ENCODE measurements at regions not wholly inside any gene's neighbourhood (a gene's known extent, or its start where the extent isn't known, plus 50 kb on each side); places are given as distances from the start of the nearest gene placed in this dataset.

DNA sequence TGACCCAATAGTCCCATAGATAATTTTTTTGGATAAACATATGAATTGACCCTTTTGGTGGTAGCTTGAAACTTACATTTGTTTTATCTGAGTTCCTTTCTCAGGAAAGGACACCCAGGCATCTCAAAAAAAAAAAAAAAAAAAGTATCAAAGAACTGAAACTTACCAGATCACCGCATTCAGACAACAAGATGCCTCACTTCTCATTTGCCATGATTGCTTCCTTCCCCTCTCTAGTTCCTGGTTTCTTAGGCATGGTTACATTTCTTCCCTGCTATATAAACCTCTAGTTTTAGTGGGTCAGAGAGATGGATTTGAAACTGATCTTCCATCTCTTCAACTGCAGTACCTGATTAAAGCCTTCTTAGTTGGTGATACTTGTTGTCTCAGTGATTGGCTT lies 240.1 kb downstream of the ACKR3 start:
- Histone ChIP-seq H3K4me3 (ENCODE audit: low read depth, low read length) (no peak overlapping the region), H3K27me3 (ENCODE audit: control insufficient read depth, insufficient read depth, low read length) (no peaks in the 10 kb centered on the region), H3K36me3 (ENCODE audit: control insufficient read depth, insufficient read depth, low read length) (no peaks in the 10 kb centered on the region), H3K9ac (ENCODE audit: low read depth, low read length) (no peak overlapping the region), H3K4me1 (ENCODE audit: control insufficient read depth, insufficient read depth, low read length) (no peaks in the 10 kb centered on the region), H3K9me3 (ENCODE audit: control insufficient read depth, insufficient read depth, low read length) (peaks cover 6% of the 10 kb centered on the region)

DNA sequence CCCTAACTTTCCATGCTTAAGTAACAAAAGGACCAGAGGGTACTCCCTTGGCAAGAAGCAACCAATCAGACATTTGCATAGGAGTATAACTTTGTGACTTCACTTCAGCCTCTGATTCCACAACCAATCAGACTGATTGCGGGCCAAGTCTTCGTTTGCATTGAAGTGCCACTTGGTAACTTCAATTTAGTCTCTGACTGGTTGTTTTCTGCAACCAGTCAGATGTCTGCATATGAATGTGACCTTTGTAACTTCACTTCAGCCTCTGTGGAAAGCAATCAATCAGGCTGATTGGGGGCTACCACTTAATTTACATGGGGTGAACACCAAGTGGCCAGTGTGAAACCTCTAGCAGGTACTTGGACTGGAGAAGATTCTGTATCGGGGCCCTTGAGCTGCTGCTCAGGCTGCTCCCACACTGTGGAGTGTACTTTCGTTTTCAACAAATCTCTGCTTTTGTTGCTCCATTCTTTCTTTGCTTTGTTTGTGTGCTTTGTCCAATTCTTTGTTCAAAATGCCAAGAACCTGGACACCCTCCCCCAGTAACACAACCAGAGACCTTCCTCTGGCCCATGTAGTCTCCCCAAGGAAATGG lies 241.5 kb downstream of the ACKR3 start:
- no peak overlapping the region for H3K9ac ChIP-seq (ENCODE audit: low read depth, low read length)
- H3K4me3 ChIP-seq (ENCODE audit: low read depth, low read length): no peak overlapping the region
- no peaks in the 10 kb centered on the region for H3K36me3 ChIP-seq (ENCODE audit: control insufficient read depth, insufficient read depth, low read length)
- H3K9me3 ChIP-seq (ENCODE audit: control insufficient read depth, insufficient read depth, low read length): peaks cover 6% of the 10 kb centered on the region
- H3K4me1 ChIP-seq (ENCODE audit: control insufficient read depth, insufficient read depth, low read length): no peaks in the 10 kb centered on the region
- no peaks in the 10 kb centered on the region for H3K27me3 ChIP-seq (ENCODE audit: control insufficient read depth, insufficient read depth, low read length)

DNA sequence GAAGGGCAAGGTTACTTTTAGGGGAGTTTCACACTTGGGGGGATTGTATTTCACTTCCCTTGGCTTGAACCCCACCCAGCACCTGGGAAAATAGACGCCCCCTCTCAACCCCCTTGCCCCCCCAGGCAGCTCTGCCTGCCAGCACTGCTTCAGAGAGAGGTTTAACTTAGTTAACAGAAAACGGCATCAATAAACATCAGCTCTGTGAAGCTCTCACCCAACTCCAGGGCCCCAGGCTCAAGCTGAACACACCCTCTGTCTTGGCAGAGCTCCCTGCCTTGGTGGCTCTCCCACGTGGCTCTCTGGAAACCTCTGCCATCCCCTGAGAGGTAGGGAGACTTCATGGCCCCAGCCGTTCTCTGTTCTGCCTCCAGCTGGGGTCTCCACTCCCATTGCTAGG lies 244.1 kb downstream of the ACKR3 start:
- Histone ChIP-seq H3K36me3 (ENCODE audit: control insufficient read depth, insufficient read depth, low read length) (no peaks in the 10 kb centered on the region), H3K27me3 (ENCODE audit: control insufficient read depth, insufficient read depth, low read length) (no peaks in the 10 kb centered on the region), H3K4me1 (ENCODE audit: control insufficient read depth, insufficient read depth, low read length) (no peaks in the 10 kb centered on the region), H3K9ac (ENCODE audit: low read depth, low read length) (no peak overlapping the region), H3K4me3 (ENCODE audit: low read depth, low read length) (no peak overlapping the region), H3K9me3 (ENCODE audit: control insufficient read depth, insufficient read depth, low read length) (peaks cover 6% of the 10 kb centered on the region)

DNA sequence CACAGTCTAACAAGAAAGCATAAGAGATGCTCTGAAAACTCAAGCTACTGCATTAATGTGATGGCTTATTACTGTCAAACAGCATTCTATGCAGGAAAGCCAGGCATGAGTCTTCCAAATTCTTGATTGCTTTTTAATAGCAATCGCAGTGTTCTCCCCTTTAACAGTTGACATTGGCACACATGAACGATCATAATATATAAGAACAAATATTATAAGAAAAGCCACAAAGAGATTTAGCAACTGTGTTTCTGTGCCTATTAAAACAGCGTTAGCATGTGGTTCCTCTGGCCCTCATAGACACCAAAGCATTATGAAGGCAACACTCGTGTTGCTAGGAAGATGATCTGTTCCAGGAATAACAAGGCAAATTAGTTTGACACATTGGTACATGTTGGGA lies 245.0 kb downstream of the ACKR3 start:
- peaks cover 4% of the 10 kb centered on the region for H3K9me3 ChIP-seq (ENCODE audit: control insufficient read depth, insufficient read depth, low read length)
- no peaks in the 10 kb centered on the region for H3K36me3 ChIP-seq (ENCODE audit: control insufficient read depth, insufficient read depth, low read length)
- H3K4me3 ChIP-seq (ENCODE audit: low read depth, low read length): no peak overlapping the region
- no peak overlapping the region for H3K9ac ChIP-seq (ENCODE audit: low read depth, low read length)
- H3K27me3 ChIP-seq (ENCODE audit: control insufficient read depth, insufficient read depth, low read length): no peaks in the 10 kb centered on the region
- no peaks in the 10 kb centered on the region for H3K4me1 ChIP-seq (ENCODE audit: control insufficient read depth, insufficient read depth, low read length)

DNA sequence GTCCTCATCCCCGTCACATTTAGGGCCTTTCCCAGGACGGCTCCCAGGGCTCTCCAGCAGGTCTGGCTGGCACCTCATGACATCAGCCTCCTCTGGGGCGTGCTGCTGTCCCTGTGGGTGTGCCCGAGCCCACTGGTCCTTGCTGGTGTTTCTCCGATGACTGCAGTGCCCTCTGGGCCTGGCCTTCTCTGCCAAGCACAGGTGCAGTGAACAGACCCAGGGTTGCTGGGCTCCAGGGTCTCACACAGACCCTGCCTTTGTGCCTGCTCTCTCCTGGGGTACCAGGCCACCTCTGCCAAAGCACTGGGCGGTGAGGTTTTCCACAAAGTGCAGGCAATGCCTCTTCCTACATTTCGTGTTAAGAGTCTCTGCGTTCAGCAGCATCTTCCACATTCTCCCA lies 246.1 kb downstream of the ACKR3 start:
- Histone ChIP-seq H3K36me3 (ENCODE audit: control insufficient read depth, insufficient read depth, low read length) (no peaks in the 10 kb centered on the region), H3K4me3 (ENCODE audit: low read depth, low read length) (no peak overlapping the region), H3K27me3 (ENCODE audit: control insufficient read depth, insufficient read depth, low read length) (no peaks in the 10 kb centered on the region), H3K4me1 (ENCODE audit: control insufficient read depth, insufficient read depth, low read length) (no peaks in the 10 kb centered on the region), H3K9ac (ENCODE audit: low read depth, low read length) (no peak overlapping the region), H3K9me3 (ENCODE audit: control insufficient read depth, insufficient read depth, low read length) (no peaks in the 10 kb centered on the region)

DNA sequence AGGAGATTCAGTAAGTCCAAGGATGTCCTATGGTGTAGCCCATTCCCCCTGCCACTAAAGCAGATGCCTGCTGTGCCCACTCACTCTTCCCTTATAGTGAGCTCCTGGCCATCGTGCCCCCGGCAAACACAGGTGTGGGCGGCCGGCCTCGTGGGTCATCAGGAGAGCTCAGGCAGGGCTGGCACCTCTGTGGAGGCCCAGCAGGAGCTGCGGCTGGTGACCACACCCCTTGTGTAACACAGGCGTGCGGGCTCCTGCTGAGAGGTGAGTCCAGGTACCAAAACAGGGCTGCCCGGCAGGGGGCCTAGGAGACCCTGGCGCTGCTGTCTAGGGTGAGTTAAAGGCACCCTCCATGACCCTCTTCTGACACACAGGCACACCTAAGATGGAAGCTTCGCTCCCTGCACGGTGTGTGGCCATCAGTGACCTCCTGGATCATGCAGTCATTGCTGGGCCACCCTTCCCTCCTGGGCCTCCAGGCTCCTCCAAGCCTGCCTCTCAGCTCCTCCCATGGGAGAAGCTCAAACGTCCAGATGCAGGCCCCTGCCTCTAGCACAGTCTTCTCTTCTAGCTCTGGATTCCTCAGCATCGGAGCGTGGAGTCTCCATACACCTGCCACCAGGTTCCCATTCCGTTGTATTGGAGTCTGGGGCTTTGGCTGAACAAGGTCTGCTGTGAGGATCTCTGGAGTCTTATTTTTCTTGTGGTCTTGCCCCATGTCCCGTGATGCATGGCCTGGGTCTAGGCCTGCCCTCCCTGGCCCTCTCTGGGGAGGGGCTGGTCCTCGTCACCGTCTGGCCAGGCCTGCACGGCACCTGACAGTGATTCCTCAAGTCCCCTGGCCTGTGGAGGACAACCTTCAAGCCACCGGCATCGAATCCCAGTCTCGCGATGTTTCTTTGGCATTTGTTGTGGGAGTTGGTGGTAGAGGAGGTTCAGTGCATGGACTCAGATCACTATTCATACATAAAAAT lies 246.9 kb downstream of the ACKR3 start:
- Histone ChIP-seq H3K27me3 (ENCODE audit: control insufficient read depth, insufficient read depth, low read length) (peaks cover 2% of the 10 kb centered on the region), H3K9me3 (ENCODE audit: control insufficient read depth, insufficient read depth, low read length) (no peaks in the 10 kb centered on the region), H3K9ac (ENCODE audit: low read depth, low read length) (no peak overlapping the region), H3K36me3 (ENCODE audit: control insufficient read depth, insufficient read depth, low read length) (no peaks in the 10 kb centered on the region), H3K4me3 (ENCODE audit: low read depth, low read length) (no peak overlapping the region), H3K4me1 (ENCODE audit: control insufficient read depth, insufficient read depth, low read length) (no peaks in the 10 kb centered on the region)

DNA sequence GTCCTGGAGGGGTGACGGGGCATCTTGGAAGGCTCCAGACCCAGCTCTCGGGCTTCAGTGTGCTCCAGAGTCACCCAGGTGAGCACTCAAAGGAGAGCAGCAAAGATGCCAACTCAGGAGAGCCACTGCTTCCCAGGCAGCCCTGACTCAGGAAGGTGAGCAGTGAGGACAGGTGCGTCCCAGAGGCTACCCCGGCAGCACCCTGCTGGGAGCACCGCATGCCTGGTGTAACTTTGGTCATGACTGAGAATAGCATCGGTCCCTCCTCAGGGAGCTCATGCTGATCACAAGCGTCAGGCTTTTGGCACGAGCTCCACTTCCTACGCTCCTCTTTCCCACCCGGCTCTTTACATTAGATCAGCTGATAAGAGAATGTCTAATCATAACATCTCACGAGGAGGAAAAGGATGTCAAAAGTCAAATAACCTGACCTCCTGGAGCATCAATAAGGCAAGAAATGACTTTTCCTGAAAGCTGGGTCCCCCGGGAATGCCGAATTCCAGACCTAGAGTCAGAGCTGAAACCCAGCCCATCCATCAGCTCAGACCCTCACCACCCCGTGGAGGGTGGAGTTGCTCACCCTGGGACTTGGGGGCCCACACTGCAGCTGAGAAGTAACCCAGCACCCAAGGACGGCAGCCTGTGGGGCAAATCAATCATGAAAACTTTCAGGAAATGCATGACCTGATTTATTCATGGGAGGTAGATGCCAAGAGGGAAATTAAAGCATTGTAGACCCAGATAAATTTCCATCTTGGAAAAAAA lies 248.8 kb downstream of the ACKR3 start:
- Histone ChIP-seq H3K4me1 (ENCODE audit: control insufficient read depth, insufficient read depth, low read length) (no peaks in the 10 kb centered on the region), H3K9me3 (ENCODE audit: control insufficient read depth, insufficient read depth, low read length) (no peaks in the 10 kb centered on the region), H3K4me3 (ENCODE audit: low read depth, low read length) (no peak overlapping the region), H3K9ac (ENCODE audit: low read depth, low read length) (no peak overlapping the region), H3K36me3 (ENCODE audit: control insufficient read depth, insufficient read depth, low read length) (no peaks in the 10 kb centered on the region), H3K27me3 (ENCODE audit: control insufficient read depth, insufficient read depth, low read length) (peaks cover 2% of the 10 kb centered on the region)

DNA sequence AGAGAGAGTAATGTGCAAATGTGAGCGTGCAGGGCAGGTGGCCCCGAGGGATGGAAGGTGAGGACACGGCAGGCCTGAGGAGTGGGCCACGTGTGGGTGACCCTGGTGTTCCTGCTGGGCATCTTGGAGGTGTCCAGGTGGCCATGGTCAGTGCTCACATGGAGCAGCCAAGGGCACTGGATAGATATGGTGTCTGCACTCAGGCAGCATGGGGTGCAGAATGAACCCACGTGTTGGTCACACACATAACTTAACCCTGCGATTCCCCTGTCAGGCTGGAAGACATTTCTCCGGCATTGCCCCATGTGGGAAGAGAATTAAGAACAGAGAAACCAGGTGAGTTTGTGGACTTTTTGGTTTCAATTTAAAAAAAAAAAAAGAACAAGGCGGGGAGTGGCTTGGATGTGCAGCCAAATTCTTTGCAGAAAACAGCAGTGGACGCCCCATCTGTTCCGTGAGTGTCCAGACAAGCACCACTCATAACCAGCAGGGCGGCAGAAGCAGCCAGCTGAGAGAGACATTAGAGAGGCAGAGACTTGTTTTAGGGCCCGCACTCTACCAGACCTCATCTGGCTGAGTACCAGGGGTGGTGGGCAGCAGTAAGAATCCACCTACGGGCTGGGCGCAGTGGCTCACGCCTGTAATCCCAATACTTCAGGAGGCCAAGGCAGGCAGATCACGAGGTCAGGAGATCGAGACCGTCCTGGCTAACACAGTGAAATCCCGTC lies 249.8 kb downstream of the ACKR3 start:
- H3K9ac ChIP-seq (ENCODE audit: low read depth, low read length): no peak overlapping the region
- H3K4me3 ChIP-seq (ENCODE audit: low read depth, low read length): no peak overlapping the region
- no peaks in the 10 kb centered on the region for H3K36me3 ChIP-seq (ENCODE audit: control insufficient read depth, insufficient read depth, low read length)
- peaks cover 4% of the 10 kb centered on the region for H3K4me1 ChIP-seq (ENCODE audit: control insufficient read depth, insufficient read depth, low read length)
- H3K27me3 ChIP-seq (ENCODE audit: control insufficient read depth, insufficient read depth, low read length): peaks cover 2% of the 10 kb centered on the region
- no peaks in the 10 kb centered on the region for H3K9me3 ChIP-seq (ENCODE audit: control insufficient read depth, insufficient read depth, low read length)

DNA sequence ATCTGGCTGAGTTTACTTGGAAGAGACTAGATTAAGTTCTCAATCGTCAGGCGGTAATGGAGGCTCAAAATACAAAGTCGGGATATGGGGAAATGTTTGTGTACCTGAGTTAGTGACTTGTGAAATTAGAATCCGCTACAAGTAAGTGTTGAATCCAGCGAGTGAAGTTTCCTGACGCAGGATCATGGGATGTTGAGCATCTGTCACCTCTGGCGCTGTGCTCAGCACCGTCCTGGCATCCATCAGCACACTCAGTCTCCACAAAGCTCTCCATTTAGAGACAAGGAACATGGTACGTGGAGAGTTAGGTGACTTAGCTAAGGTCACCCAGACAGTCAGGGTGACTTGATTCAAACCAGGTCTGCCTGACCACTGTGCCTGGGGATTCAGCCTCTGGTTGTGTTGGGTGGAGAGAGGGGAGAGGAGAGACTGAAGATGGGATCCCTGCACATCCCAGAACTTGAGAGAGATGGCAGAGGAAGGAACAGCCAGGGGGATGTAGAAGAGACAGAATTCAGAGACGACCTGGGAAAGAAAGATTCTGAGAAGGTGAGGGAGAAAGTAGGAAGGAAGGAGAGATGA lies 251.2 kb downstream of the ACKR3 start:
- Histone ChIP-seq H3K9ac (ENCODE audit: low read depth, low read length) (no peak overlapping the region), H3K9me3 (ENCODE audit: control insufficient read depth, insufficient read depth, low read length) (no peaks in the 10 kb centered on the region), H3K27me3 (ENCODE audit: control insufficient read depth, insufficient read depth, low read length) (peaks cover 2% of the 10 kb centered on the region), H3K36me3 (ENCODE audit: control insufficient read depth, insufficient read depth, low read length) (no peaks in the 10 kb centered on the region), H3K4me1 (ENCODE audit: control insufficient read depth, insufficient read depth, low read length) (peaks cover 12% of the 10 kb centered on the region), H3K4me3 (ENCODE audit: low read depth, low read length) (no peak overlapping the region)

DNA sequence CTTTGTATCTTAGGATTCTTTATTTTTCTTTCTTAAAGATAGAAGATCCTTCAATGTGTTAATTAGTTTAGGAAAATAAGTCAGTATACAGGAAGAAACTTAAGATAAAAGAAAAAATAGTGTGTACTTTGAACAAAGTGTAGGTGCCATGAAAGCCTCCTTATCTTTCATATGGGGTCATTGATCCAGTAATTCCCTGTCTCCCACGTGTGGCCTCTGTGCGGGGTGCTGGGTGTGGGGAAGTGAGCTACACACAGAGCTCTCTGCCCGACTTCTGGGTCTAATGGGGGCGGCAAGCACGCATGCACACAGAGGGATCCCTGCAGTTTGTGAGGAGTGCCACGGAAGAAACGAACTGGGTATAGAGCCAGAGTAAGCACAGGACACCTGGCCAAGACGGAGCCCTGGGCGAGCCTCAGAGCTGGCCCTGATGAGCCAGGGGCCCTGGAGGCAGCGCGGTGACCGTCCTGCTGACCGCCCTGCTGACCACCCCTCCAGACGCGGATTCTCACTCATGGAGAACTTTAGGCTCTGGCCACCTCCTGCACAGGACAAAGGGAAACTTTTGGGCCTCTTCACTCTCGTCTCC lies 253.5 kb downstream of the ACKR3 start:
- no peak overlapping the region for H3K9ac ChIP-seq (ENCODE audit: low read depth, low read length)
- H3K36me3 ChIP-seq (ENCODE audit: control insufficient read depth, insufficient read depth, low read length): no peaks in the 10 kb centered on the region
- H3K27me3 ChIP-seq (ENCODE audit: control insufficient read depth, insufficient read depth, low read length): peaks cover 2% of the 10 kb centered on the region
- no peaks in the 10 kb centered on the region for H3K9me3 ChIP-seq (ENCODE audit: control insufficient read depth, insufficient read depth, low read length)
- H3K4me1 ChIP-seq (ENCODE audit: control insufficient read depth, insufficient read depth, low read length): peaks cover 17% of the 10 kb centered on the region
- no peak overlapping the region for H3K4me3 ChIP-seq (ENCODE audit: low read depth, low read length)

DNA sequence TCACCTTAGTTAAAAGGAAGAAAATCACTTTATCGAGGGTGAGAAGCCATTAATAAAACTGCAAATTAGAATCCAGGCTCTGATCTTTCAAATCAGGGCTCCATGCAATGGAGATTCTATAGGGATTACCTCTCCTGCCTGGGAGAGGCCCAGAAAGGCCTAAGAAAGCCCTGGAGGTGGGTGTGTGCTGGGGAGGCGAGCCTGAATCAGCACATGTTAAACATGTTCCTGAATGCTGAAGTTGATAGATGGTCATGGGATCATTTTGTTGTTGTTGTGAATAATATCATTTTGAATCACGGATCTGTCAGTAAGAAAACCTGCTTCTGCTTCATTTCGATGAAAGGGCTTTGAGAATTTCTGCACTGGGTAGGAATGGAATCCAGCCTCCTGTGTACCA lies 254.3 kb downstream of the ACKR3 start:
- Histone ChIP-seq H3K9ac (ENCODE audit: low read depth, low read length) (no peak overlapping the region), H3K4me1 (ENCODE audit: control insufficient read depth, insufficient read depth, low read length) (peaks cover 20% of the 10 kb centered on the region), H3K36me3 (ENCODE audit: control insufficient read depth, insufficient read depth, low read length) (no peaks in the 10 kb centered on the region), H3K27me3 (ENCODE audit: control insufficient read depth, insufficient read depth, low read length) (peaks cover 2% of the 10 kb centered on the region), H3K4me3 (ENCODE audit: low read depth, low read length) (no peak overlapping the region), H3K9me3 (ENCODE audit: control insufficient read depth, insufficient read depth, low read length) (no peaks in the 10 kb centered on the region)
